Neutrophil (primary cell): ENCODE measurements at regions not wholly inside any gene's neighbourhood (a gene's known extent, or its start where the extent isn't known, plus 50 kb on each side); places are given as distances from the start of the nearest gene placed in this dataset.

Experiments used
- H3K27ac ChIP-seq: fragments of 200-600 bp; sonication (generic); 2 replicates; pipeline ENCODE4 v1.5.1; 2016; ENCODE audit warnings: mild to moderate bottlenecking, moderate library complexity
- H3K27me3 ChIP-seq: fragments of 200-600 bp; sonication (generic); 2 replicates; pipeline ENCODE4 v1.6.0; 2016; ENCODE audit warnings: mild to moderate bottlenecking
- H3K36me3 ChIP-seq: fragments of 200-600 bp; sonication (generic); 2 replicates; pipeline ENCODE4 v1.5.1; 2017
- H3K4me1 ChIP-seq, 2 experiments: fragments of 200-600 bp in 1 of 2; sonication (generic) in 1 of 2; 1 replicate in 1 of 2; 2 replicates in 1 of 2; pipeline versions ENCODE4 v1.5.1 to v1.6.1; 2013 to 2016; ENCODE audit warnings: low read depth in 1 of 2, low read length in 1 of 2, mild to moderate bottlenecking in 1 of 2, moderate library complexity in 1 of 2; ENCODE audit not compliant: control insufficient read depth in 1 of 2, insufficient read depth in 1 of 2
- H3K4me3 ChIP-seq, 2 experiments: fragments of 200-600 bp in 1 of 2; sonication (generic) in 1 of 2; 1 replicate in 1 of 2; 2 replicates in 1 of 2; pipeline ENCODE4 v1.5.1; 2013 to 2016; ENCODE audit warnings: low read depth in 1 of 2, low read length in 1 of 2, mild to moderate bottlenecking in 1 of 2, moderate library complexity in 1 of 2
- H3K9me3 ChIP-seq: fragments of 200-600 bp; sonication (generic); 2 replicates; pipeline ENCODE4 v1.5.1; 2016
- TF ChIP-seq, protein P1 (sequence below): fragments of 200-600 bp; sonication (generic); IDR thresholded peaks from 2 replicates; pipeline ENCODE4 v1.5.1; 2016; ENCODE audit warnings: antibody characterized with exemption

DNA sequence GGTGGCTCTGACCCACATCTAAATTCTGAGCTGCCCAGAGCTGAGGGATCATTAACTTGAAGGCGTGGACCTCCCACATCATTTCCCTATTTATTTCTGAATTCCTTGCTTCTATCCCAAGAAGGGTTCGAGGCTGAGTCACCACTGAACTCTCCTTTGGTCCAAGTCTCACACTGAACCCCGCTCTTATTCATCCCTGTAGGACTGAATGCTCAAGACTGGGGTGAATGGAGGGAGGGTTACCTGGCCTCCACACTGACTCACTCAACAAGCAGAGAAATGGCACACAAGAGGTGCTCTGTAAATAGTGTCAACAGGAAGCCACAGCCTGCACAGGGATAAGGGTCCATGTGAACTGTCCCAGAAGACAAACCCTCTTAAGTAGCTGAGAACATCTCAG, 79.1 kb upstream of the FSTL4 start:
- no peaks in the 10 kb centered on the region for H3K9me3 ChIP-seq
- no peaks in the 10 kb centered on the region for H3K36me3 ChIP-seq
- no peak overlapping the region for H3K4me3 ChIP-seq
- peaks cover 21% of the 10 kb centered on the region for H3K27me3 ChIP-seq
- H3K4me1 ChIP-seq, result no peaks in the 10 kb centered on the region
- no peak overlapping the region for H3K27ac ChIP-seq
- TF ChIP-seq, protein P1, sequence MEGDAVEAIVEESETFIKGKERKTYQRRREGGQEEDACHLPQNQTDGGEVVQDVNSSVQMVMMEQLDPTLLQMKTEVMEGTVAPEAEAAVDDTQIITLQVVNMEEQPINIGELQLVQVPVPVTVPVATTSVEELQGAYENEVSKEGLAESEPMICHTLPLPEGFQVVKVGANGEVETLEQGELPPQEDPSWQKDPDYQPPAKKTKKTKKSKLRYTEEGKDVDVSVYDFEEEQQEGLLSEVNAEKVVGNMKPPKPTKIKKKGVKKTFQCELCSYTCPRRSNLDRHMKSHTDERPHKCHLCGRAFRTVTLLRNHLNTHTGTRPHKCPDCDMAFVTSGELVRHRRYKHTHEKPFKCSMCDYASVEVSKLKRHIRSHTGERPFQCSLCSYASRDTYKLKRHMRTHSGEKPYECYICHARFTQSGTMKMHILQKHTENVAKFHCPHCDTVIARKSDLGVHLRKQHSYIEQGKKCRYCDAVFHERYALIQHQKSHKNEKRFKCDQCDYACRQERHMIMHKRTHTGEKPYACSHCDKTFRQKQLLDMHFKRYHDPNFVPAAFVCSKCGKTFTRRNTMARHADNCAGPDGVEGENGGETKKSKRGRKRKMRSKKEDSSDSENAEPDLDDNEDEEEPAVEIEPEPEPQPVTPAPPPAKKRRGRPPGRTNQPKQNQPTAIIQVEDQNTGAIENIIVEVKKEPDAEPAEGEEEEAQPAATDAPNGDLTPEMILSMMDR, result no peak

DNA sequence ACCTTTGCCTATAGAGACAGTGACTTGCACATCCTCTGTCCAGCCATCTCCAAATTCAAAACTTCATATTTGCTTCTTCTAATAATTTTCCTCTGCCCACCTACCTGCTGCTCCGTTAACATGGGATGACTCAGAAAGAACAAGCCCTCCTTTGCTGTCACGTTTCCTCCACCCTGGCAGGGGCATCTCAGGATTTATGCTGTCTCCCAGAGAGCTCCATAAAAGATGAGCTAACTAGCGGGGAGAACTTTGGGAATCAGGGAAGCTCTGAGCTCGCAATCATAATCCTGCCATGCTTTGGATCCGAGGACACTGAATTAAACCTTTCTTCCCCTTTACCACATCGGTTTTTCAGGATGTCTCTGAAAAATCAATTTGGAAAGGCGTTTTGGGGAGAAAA, 78.4 kb upstream of the FSTL4 start:
- Histone ChIP-seq H3K27me3 (peaks cover 21% of the 10 kb centered on the region), H3K9me3 (no peaks in the 10 kb centered on the region), H3K36me3 (no peaks in the 10 kb centered on the region), H3K4me3 (no peak overlapping the region), H3K4me1 (no peaks in the 10 kb centered on the region), H3K27ac (no peak overlapping the region)
- TF ChIP-seq, protein P1, result no peak

DNA sequence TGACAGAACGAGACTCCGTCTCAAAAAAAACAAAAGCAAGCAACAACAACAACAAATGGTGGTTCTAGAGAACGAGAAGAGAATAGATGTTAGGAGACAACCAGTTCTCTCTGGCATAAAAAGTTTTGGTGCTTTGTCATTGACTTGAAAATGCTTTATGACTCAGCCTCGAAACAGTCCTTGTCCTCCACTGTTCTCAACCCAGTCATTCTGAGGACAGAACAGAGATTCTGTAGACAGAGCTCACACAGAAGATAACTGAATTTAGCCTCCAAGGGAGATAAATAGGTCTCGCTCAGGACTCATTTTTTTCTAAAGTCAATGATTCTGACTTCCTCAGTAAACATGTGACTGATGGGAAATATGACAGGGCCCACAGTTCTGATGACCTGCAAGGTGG, 76.0 kb upstream of the FSTL4 start:
- H3K9me3 ChIP-seq, result no peaks in the 10 kb centered on the region
- TF ChIP-seq, protein P1, result no peak
- H3K4me3 ChIP-seq, result no peak overlapping the region
- H3K27ac ChIP-seq, result no peak overlapping the region
- H3K36me3 ChIP-seq, result no peaks in the 10 kb centered on the region
- H3K4me1 ChIP-seq, result no peaks in the 10 kb centered on the region
- H3K27me3 ChIP-seq, result peaks cover 21% of the 10 kb centered on the region

DNA sequence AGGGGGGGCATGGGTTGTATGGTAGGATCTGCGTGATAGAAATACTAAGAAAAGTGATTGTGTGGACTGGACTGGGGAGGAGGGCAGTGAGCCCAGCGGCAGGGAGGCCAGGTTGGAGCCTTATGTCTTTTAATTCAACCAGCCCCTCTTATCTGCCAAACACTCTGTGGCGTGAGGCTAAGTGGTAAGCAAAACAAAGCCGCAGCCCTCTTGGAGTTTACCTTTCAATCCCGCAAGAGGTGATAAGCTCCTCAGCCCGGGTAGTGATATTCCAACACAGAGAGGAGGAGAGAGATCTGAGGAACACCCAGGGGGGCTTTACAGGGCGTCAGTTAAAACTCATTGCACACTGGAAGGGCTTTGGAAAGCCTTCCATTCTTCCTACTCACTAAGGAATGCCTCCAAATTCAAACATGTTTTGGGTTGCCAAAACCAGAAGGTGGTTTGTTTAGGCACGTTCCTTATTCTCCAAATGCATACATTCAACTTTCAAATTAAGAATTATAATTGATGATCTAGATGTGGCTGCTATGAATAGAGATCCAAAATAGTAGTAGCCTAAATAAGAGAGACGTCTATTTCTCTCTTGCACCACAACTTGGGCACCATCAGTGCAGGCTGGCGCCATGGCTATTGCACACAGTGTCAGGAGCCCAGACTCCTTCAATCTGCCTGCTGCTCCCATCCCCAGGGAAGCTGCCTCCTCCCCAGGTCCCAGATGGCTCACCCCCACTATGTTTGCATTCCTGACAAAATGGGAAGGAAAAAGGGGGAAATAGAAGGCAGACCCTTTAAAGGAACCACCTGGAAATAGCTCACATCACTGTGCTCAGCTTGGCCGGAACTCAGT, 75.1 kb upstream of the FSTL4 start:
- no peak overlapping the region for H3K27ac ChIP-seq
- H3K4me1 ChIP-seq, result no peaks in the 10 kb centered on the region
- TF ChIP-seq, protein P1, result no peak
- no peaks in the 10 kb centered on the region for H3K9me3 ChIP-seq
- no peaks in the 10 kb centered on the region for H3K36me3 ChIP-seq
- H3K27me3 ChIP-seq, result peaks cover 21% of the 10 kb centered on the region
- no peak overlapping the region for H3K4me3 ChIP-seq

DNA sequence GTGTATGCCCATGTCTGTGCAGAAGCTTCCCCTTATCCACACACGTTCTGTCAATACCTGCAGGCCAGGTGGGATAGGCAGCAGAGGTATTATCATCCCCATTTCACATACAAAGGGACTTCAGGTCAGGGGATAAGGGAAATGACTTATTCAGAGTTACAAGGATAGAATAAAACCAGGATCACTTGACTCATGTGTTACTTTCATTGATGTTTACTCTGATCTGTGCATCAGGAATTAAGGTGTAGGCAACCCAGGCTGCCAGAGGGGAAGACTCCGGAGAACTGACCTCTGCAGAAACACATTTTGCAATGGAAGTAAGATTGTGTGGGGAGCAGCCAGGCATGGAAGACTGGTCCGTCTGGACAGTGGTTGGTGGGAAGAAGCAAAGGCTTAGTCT, 74.2 kb upstream of the FSTL4 start:
- Histone ChIP-seq H3K27me3 (peaks cover 16% of the 10 kb centered on the region), H3K36me3 (no peaks in the 10 kb centered on the region), H3K27ac (no peak overlapping the region), H3K4me1 (no peaks in the 10 kb centered on the region), H3K9me3 (no peaks in the 10 kb centered on the region), H3K4me3 (no peak overlapping the region)
- TF ChIP-seq, protein P1, result no peak
